ENCODE measurements at regions not wholly inside any gene's neighbourhood (a gene's known extent, or its start where the extent isn't known, plus 50 kb on each side); places are given as distances from the start of the nearest gene placed in this dataset.
A peak's percentile ranks its signal among the peaks of the same experiment; 100 is the strongest.

- Histone ChIP-seq H3K27me3 (no peaks in the 10 kb centered on the region), H3K36me3 (no peaks in the 10 kb centered on the region), H3K4me3 (no peak overlapping the region), H3K9me3 (no peaks in the 10 kb centered on the region), H3K4me1 (peaks cover 9 to 31% (median 17%) of the 10 kb centered on the region in 4 donors), H3K27ac (replicated peaks in 1 of 4) (no peak overlapping the region)
- no peak for TF ChIP-seq POLR2A (IDR thresholded peaks at IDR 0.05; ENCODE audit: low read depth)
- no peak for TF ChIP-seq EP300 (IDR thresholded peaks at IDR 0.05)
- TF ChIP-seq CTCF (IDR thresholded peaks at IDR 0.05): no peak
- TF ChIP-seq POLR2AphosphoS5 (IDR thresholded peaks at IDR 0.05): no peak
- DNase-seq (ENCODE audit: extremely low spot score): no peak
- 95% methylated on average over 5 of the region's 5 CpGs for WGBS
- intact Hi-C loops (cut with DNase I): no loop called here
Measured at GRCh38 chr12:93151079-93151762, 222.1 kb upstream of the EEA1 start.

DNA sequence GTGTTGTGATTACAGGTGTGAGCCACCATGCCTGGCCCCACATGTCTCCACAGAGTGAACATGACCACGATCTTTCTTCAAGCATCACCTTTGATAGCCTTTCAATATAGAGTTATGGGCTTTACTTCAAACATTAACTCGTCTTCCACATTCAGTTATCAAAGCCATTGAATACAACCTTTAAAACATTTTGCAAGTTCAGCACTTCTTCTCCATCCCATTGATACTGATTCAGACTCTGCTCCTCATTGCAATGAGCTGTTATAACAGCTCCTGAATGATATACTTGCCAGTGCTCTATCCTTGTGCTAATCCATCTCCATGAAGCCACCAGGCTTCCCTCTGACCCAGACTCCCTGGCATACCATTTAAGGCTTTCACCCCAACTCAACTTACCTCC, 223.5 kb upstream of the EEA1 start:
- peaks cover 9 to 39% (median 25%) of the 10 kb centered on the region in 4 donors for H3K4me1 ChIP-seq
- H3K27ac ChIP-seq (replicated peaks in 1 of 4): no peak overlapping the region
- intact Hi-C loops (cut with DNase I): no loop called here
- H3K4me3 ChIP-seq: no peak overlapping the region
- no peaks in the 10 kb centered on the region for H3K27me3 ChIP-seq
- H3K36me3 ChIP-seq: no peaks in the 10 kb centered on the region
- 94% methylated on average over 2 of the region's 2 CpGs for WGBS
- TF ChIP-seq POLR2AphosphoS5 (IDR thresholded peaks at IDR 0.05) (no peak), EP300 (IDR thresholded peaks at IDR 0.05) (no peak)
- no peaks in the 10 kb centered on the region for H3K9me3 ChIP-seq
- no peak for DNase-seq (ENCODE audit: extremely low spot score)

- no peak for DNase-seq (ENCODE audit: extremely low spot score)
- TF ChIP-seq POLR2AphosphoS5 (IDR thresholded peaks at IDR 0.05) (no peak), CTCF (IDR thresholded peaks at IDR 0.05) (no peak), EP300 (IDR thresholded peaks at IDR 0.05) (no peak), POLR2A (IDR thresholded peaks at IDR 0.05; ENCODE audit: low read depth) (no peak)
- H3K27ac ChIP-seq (replicated peaks in 1 of 4): peak overlapping the region in 3 of 4 donors; percentile 19 to 80 (median 43)
- intact Hi-C loops (cut with DNase I): no loop called here
- H3K27me3 ChIP-seq: no peaks in the 10 kb centered on the region
- H3K36me3 ChIP-seq: no peaks in the 10 kb centered on the region
- peaks cover 9 to 39% (median 25%) of the 10 kb centered on the region in 4 donors for H3K4me1 ChIP-seq
- H3K4me3 ChIP-seq: no peak overlapping the region
- H3K9me3 ChIP-seq: peaks cover 0 to 3% (median 0%) of the 10 kb centered on the region in 4 donors
- WGBS: 93% methylated on average over 3 of the region's 3 CpGs
Measured at GRCh38 chr12:93153321-93153720, 224.2 kb upstream of the EEA1 start.

GRCh38 chr12:93154096-93154728, 223.5 kb upstream of the NUDT4 start:
- Histone ChIP-seq H3K27me3 (no peaks in the 10 kb centered on the region), H3K4me3 (no peak overlapping the region), H3K36me3 (no peaks in the 10 kb centered on the region), H3K4me1 (peaks cover 9 to 39% (median 25%) of the 10 kb centered on the region in 4 donors), H3K27ac (replicated peaks in 1 of 4) (peak overlapping the region; percentile 74 to 80 (median 77)), H3K9me3 (peaks cover 0 to 6% (median 0%) of the 10 kb centered on the region in 4 donors)
- no peak for TF ChIP-seq EP300 (IDR thresholded peaks at IDR 0.05)
- TF ChIP-seq POLR2AphosphoS5 (IDR thresholded peaks at IDR 0.05): no peak
- no peak for DNase-seq (ENCODE audit: extremely low spot score)
- intact Hi-C loops (cut with DNase I): no loop called here
- 94% methylated on average over 5 of the region's 5 CpGs for WGBS

GRCh38 chr12:93154753-93155480, 222.8 kb upstream of the NUDT4 start:
- 75% methylated on average over 11 of the region's 11 CpGs for WGBS
- Histone ChIP-seq H3K27ac (replicated peaks in 1 of 4) (peak overlapping the region; percentile 74 to 80 (median 77)), H3K4me1 (peaks cover 9 to 39% (median 25%) of the 10 kb centered on the region in 4 donors), H3K27me3 (no peaks in the 10 kb centered on the region), H3K4me3 (no peak overlapping the region), H3K9me3 (peaks cover 0 to 6% (median 0%) of the 10 kb centered on the region in 4 donors), H3K36me3 (no peaks in the 10 kb centered on the region)
- TF ChIP-seq POLR2A (IDR thresholded peaks at IDR 0.05; ENCODE audit: low read depth) (no peak), EP300 (IDR thresholded peaks at IDR 0.05) (no peak), POLR2AphosphoS5 (IDR thresholded peaks at IDR 0.05) (no peak), CTCF (IDR thresholded peaks at IDR 0.05) (no peak)
- no peak for DNase-seq (ENCODE audit: extremely low spot score)
- intact Hi-C loops (cut with DNase I): no loop called here

Measured in esophagus muscularis mucosa (tissue), 4 donors.